Left ventricle myocardium inferior (tissue), 1 donor: ENCODE measurements at regions not wholly inside any gene's neighbourhood (a gene's known extent, or its start where the extent isn't known, plus 50 kb on each side); places are given as distances from the start of the nearest gene placed in this dataset.

ENCODE experiments used
- DNase-seq: peaks from one replicate; pipeline ENCODE4 v3.0.0-alpha.2; 2020
- H3K27ac ChIP-seq: fragments of 200-600 bp; replicated peaks from 2 replicates; pipeline ENCODE4 v1.8.0; 2021
- H3K27me3 ChIP-seq: fragments of 200-600 bp; 2 replicates; pipeline ENCODE4 v1.8.0; 2021; ENCODE audit warnings: low read depth
- H3K36me3 ChIP-seq: fragments of 200-600 bp; 2 replicates; pipeline ENCODE4 v1.8.0; 2021
- H3K4me1 ChIP-seq: fragments of 200-600 bp; 2 replicates; pipeline ENCODE4 v1.8.0; 2021
- H3K4me3 ChIP-seq: fragments of 200-600 bp; 2 replicates; pipeline ENCODE4 v1.8.0; 2021; ENCODE audit warnings: mild to moderate bottlenecking, moderate library complexity
- H3K9me3 ChIP-seq: fragments of 200-600 bp; replicated peaks from 2 replicates; pipeline ENCODE4 v1.8.0; 2021
- intact Hi-C: fragments of 100-400 bp; cut with micrococcal nuclease; formaldehyde crosslinking; loops from one replicate; pipeline ENCODE4 v1.11.0; 2022
- TF ChIP-seq, protein P1 (sequence below): fragments of 200-600 bp; IDR thresholded peaks from 2 replicates; pipeline ENCODE4 v1.8.0; 2021; ENCODE audit warnings: antibody characterized with exemption, mild to moderate bottlenecking, borderline replicate concordance
- donor health status: DM: no; HTN: yes; CAD: no; lungs with severe emphysema.

DNA sequence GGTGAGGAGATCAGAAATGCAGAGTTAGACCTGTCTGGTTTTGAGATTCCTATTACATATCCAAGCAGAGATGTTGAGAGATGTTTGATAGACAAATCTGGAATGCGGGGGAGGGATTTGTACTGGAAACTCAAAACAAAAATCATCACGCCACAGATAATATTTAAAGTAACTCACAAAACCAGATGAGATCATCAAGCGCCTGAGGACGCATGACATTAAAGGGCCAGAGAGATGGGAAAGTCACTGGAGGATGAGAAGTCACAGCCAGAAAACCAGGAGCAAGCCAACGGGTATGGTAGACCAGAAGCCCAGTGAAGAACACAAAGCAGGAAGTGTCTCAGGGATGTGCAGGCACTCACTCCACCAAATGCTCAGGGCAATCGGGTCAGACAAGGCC lies 87.7 kb downstream of the DLL1 start:
- H3K36me3 ChIP-seq: no peaks in the 10 kb centered on the region
- H3K4me3 ChIP-seq: no peak overlapping the region
- H3K27ac ChIP-seq: no peak overlapping the region
- H3K9me3 ChIP-seq: no peaks in the 10 kb centered on the region
- no peak for DNase-seq
- TF ChIP-seq, protein P1, sequence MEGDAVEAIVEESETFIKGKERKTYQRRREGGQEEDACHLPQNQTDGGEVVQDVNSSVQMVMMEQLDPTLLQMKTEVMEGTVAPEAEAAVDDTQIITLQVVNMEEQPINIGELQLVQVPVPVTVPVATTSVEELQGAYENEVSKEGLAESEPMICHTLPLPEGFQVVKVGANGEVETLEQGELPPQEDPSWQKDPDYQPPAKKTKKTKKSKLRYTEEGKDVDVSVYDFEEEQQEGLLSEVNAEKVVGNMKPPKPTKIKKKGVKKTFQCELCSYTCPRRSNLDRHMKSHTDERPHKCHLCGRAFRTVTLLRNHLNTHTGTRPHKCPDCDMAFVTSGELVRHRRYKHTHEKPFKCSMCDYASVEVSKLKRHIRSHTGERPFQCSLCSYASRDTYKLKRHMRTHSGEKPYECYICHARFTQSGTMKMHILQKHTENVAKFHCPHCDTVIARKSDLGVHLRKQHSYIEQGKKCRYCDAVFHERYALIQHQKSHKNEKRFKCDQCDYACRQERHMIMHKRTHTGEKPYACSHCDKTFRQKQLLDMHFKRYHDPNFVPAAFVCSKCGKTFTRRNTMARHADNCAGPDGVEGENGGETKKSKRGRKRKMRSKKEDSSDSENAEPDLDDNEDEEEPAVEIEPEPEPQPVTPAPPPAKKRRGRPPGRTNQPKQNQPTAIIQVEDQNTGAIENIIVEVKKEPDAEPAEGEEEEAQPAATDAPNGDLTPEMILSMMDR: no peak
- intact Hi-C loops: no loop called here
- H3K27me3 ChIP-seq: peaks cover 2% of the 10 kb centered on the region
- peaks cover 4% of the 10 kb centered on the region for H3K4me1 ChIP-seq

DNA sequence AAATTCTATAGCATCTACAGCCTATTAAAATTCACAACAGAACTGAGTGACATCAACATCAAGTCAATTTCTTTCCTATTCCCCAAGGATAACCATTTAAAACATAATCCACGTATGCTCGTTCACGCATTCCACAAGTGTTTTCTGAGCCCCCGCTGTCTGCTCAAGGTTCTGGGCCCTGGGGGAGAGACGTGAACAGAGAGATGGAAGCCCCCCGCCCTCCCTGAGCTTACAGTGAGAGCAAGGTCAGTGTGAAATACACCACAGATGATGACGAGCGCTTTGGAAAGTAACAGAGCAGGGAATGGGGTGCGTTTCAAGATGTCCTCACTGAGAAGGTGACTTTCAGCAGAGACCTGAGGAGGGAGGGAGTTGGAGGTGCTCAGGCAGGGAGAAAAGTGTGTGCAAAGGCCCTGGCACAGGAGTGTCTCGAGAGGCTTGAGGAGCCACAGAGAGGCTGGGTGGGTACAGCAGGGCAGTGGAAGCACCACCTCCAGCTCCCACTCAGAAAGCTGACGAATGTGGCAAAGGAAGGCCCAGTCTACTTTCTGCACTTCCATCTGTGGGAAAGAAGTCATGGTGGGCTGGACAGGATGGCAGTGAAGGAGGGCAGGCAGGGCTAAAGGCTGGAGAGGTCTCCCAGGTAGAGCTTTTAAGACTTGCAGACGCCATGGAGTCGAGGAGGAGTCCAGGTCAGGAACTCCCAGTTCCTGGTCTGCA lies 88.3 kb downstream of the DLL1 start:
- no peak overlapping the region for H3K4me3 ChIP-seq
- no peak overlapping the region for H3K27ac ChIP-seq
- peaks cover 4% of the 10 kb centered on the region for H3K4me1 ChIP-seq
- TF ChIP-seq, protein P1: no peak
- no peak for DNase-seq
- H3K27me3 ChIP-seq: no peaks in the 10 kb centered on the region
- no peaks in the 10 kb centered on the region for H3K36me3 ChIP-seq
- intact Hi-C loops: no loop called here
- H3K9me3 ChIP-seq: no peaks in the 10 kb centered on the region

DNA sequence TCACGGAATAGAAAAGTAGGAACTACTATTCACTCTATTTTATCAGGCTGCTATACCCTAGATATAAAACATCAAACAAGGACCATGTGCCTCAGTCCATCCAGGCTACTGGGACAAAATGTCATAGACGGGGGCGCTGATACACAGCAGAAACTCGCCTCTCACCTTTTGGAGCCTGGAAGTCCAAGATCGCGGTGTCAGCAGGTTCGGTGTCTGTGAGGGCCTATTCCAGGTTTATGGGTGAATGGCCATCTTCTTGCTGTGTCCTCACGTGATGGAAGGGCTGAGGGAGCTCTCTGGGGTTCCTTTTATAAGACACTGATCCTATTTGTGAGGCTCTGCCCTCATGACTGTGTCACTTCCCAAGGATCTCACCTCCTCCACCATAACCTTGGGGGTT lies 89.5 kb downstream of the DLL1 start:
- H3K27me3 ChIP-seq: no peaks in the 10 kb centered on the region
- no peak for DNase-seq
- H3K9me3 ChIP-seq: no peaks in the 10 kb centered on the region
- intact Hi-C loops: no loop called here
- no peak overlapping the region for H3K4me3 ChIP-seq
- TF ChIP-seq, protein P1: no peak
- peaks cover 4% of the 10 kb centered on the region for H3K4me1 ChIP-seq
- no peak overlapping the region for H3K27ac ChIP-seq
- H3K36me3 ChIP-seq: no peaks in the 10 kb centered on the region

DNA sequence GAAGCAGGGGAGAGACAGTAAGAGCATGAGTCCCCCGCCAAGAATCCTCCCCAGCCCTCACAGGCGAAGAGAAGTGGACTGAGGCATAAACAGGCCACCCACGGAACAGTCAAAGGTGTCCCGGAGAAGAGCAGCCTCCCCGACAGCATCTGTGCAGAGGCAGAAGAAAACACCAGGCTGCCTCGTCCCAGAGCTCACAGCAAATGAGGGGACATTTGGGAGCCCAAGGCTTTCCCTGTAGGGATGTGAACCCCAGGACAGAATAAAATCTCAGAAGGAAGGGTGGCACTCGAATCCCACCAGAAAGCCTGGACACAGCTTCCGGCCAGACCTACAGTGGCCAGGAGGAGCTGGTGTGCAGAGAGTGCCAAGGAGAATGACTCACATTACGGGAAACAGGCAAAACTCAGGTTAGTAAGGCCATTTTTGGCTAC lies 90.4 kb downstream of the DLL1 start:
- Histone ChIP-seq H3K9me3 (peaks cover 9% of the 10 kb centered on the region), H3K4me1 (peaks cover 4% of the 10 kb centered on the region), H3K36me3 (no peaks in the 10 kb centered on the region), H3K27me3 (no peaks in the 10 kb centered on the region), H3K4me3 (no peak overlapping the region), H3K27ac (no peak overlapping the region)
- no peak for DNase-seq
- TF ChIP-seq, protein P1: no peak
- intact Hi-C loops: no loop called here

DNA sequence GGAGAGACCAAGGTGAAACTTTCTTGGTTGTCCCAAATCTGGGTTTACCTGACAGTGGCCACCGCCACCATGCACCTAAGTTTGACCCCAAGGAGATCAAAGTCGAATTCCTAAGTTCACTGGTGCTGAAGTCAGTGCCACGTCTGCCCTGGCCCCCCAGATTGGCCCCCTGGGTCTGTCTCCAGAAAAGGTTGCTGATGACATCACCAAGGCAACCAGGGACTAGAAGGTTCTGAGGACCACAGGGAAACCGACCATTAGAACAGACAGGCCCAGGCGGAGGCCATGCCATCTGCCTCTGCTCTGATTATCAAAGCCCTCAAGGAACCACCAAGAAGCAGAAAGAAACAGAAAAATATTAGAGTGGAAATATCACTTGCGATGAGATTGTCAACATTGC lies 91.2 kb downstream of the DLL1 start:
- no peaks in the 10 kb centered on the region for H3K36me3 ChIP-seq
- H3K9me3 ChIP-seq: peaks cover 16% of the 10 kb centered on the region
- no peaks in the 10 kb centered on the region for H3K27me3 ChIP-seq
- intact Hi-C loops: no loop called here
- H3K4me1 ChIP-seq: peaks cover 4% of the 10 kb centered on the region
- H3K27ac ChIP-seq: no peak overlapping the region
- TF ChIP-seq, protein P1: no peak
- DNase-seq: no peak
- no peak overlapping the region for H3K4me3 ChIP-seq
